SK-N-SH treated with all-trans-retinoic acid at 6 μM for 48 hours (cell line): ENCODE measurements at regions not wholly inside any gene's neighbourhood (a gene's known extent, or its start where the extent isn't known, plus 50 kb on each side); places are given as distances from the start of the nearest gene placed in this dataset.

Experiments used
- ATAC-seq: fragments of 200-7000 bp; cut with Tn5 transposase; 3 replicates; pipeline ENCODE4 v1.9.1; 2020; ENCODE audit warnings: mild to moderate bottlenecking, moderate library complexity
- ARNTL ChIP-seq: fragments of 450-650 bp; formaldehyde crosslinking; IDR thresholded peaks from 2 replicates; pipeline ENCODE4 v1.5.0; 2020; ENCODE audit warnings: low read depth, mild to moderate bottlenecking, moderate library complexity, borderline replicate concordance
- BACH2 ChIP-seq: fragments of 250-450 bp; sonication (Bioruptor Pico); IDR thresholded peaks from 2 replicates; pipeline ENCODE4 v1.9.0; 2021; ENCODE audit warnings: mild to moderate bottlenecking, borderline replicate concordance
- CREB5 ChIP-seq: fragments of 250-450 bp; sonication (Bioruptor Pico); IDR thresholded peaks from 2 replicates; pipeline ENCODE4 v1.5.1; 2020; ENCODE audit warnings: low read depth, mild to moderate bottlenecking, moderate library complexity
- CSDC2 ChIP-seq: fragments of 250-450 bp; sonication (Bioruptor Pico); IDR thresholded peaks from 2 replicates; pipeline ENCODE4 v1.5.0; 2020; ENCODE audit warnings: mild to moderate bottlenecking, moderate library complexity
- ESRRG ChIP-seq: fragments of 250-450 bp; sonication (Bioruptor Pico); IDR thresholded peaks from 2 replicates; pipeline ENCODE4 v1.6.1; 2021; ENCODE audit warnings: mild to moderate bottlenecking
- GLIS3 ChIP-seq: fragments of 250-450 bp; sonication (Bioruptor Pico); IDR thresholded peaks from 2 replicates; pipeline ENCODE4 v1.5.0; 2020; ENCODE audit warnings: mild to moderate bottlenecking, moderate library complexity
- ISL1 ChIP-seq: fragments of 250-450 bp; sonication (Bioruptor Pico); IDR thresholded peaks from 2 replicates; pipeline ENCODE4 v2.1.2; 2022; ENCODE audit warnings: mild to moderate bottlenecking, moderate library complexity
- OSR1 ChIP-seq: fragments of 250-450 bp; sonication (Bioruptor Pico); IDR thresholded peaks from 2 replicates; pipeline ENCODE4 v1.8.0; 2022; ENCODE audit warnings: moderate library complexity, mild to moderate bottlenecking, inconsistent platforms
- POU6F1 ChIP-seq: fragments of 250-450 bp; sonication (Bioruptor Pico); IDR thresholded peaks from 2 replicates; pipeline ENCODE4 v1.8.0; 2021; ENCODE audit warnings: low read depth, mild to moderate bottlenecking, moderate library complexity, borderline replicate concordance
- PPARA ChIP-seq: fragments of 250-450 bp; sonication (Bioruptor Pico); IDR thresholded peaks from 2 replicates; pipeline ENCODE4 v1.5.0; 2020; ENCODE audit warnings: mild to moderate bottlenecking, borderline replicate concordance
- RARB ChIP-seq: fragments of 250-450 bp; sonication (Bioruptor Pico); IDR thresholded peaks from 2 replicates; pipeline ENCODE4 v1.8.0; 2021; ENCODE audit warnings: mild to moderate bottlenecking, moderate library complexity
- SNAI2 ChIP-seq: fragments of 250-450 bp; sonication (Bioruptor Pico); IDR thresholded peaks from 2 replicates; pipeline ENCODE4 v1.5.0; 2020; ENCODE audit warnings: mild to moderate bottlenecking, moderate library complexity
- TOX ChIP-seq: fragments of 250-450 bp; sonication (Bioruptor Pico); IDR thresholded peaks from 2 replicates; pipeline ENCODE4 v1.8.0; 2021; ENCODE audit warnings: mild to moderate bottlenecking, moderate library complexity, borderline replicate concordance
- ZC3H10 ChIP-seq: fragments of 250-450 bp; sonication (Bioruptor Pico); IDR thresholded peaks from 2 replicates; pipeline ENCODE4 v1.5.1; 2021; ENCODE audit warnings: mild to moderate bottlenecking, moderate library complexity
- ZFP3 ChIP-seq: fragments of 250-450 bp; sonication (Bioruptor Pico); IDR thresholded peaks from 2 replicates; pipeline ENCODE4 v1.5.0; 2020; ENCODE audit warnings: mild to moderate bottlenecking, moderate library complexity
- ZFP30 ChIP-seq: fragments of 450-650 bp; formaldehyde crosslinking; IDR thresholded peaks from 2 replicates; pipeline ENCODE4 v1.5.0; 2022; ENCODE audit warnings: mild to moderate bottlenecking, moderate library complexity
- ZNF565 ChIP-seq: fragments of 450-650 bp; formaldehyde crosslinking; conservative IDR thresholded peaks from 2 replicates; pipeline ENCODE4 v1.5.0; 2020; ENCODE audit warnings: low read depth, mild to moderate bottlenecking, moderate library complexity
- ZNF70 ChIP-seq: fragments of 450-650 bp; formaldehyde crosslinking; IDR thresholded peaks from 2 replicates; pipeline ENCODE4 v1.5.0; 2020; ENCODE audit warnings: mild to moderate bottlenecking, moderate library complexity
- ZNF8 ChIP-seq: fragments of 450-650 bp; formaldehyde crosslinking; IDR thresholded peaks from 2 replicates; pipeline ENCODE4 v1.5.0; 2020; ENCODE audit warnings: mild to moderate bottlenecking, moderate library complexity
- TF ChIP-seq, protein P1 (sequence below): fragments of 250-450 bp; sonication (Bioruptor Pico); IDR thresholded peaks from 2 replicates; pipeline ENCODE4 v1.5.0; 2020; ENCODE audit warnings: mild to moderate bottlenecking, moderate library complexity
- TF ChIP-seq, protein P2 (sequence below): fragments of 250-450 bp; sonication (Bioruptor Pico); IDR thresholded peaks from 2 replicates; pipeline ENCODE4 v1.5.1; 2021; ENCODE audit warnings: mild to moderate bottlenecking, moderate library complexity
- TF ChIP-seq, protein P3 (sequence below): fragments of 250-450 bp; sonication (Bioruptor Pico); IDR thresholded peaks from 2 replicates; pipeline ENCODE4 v1.8.0; 2020; ENCODE audit warnings: mild to moderate bottlenecking, moderate library complexity, borderline replicate concordance

- TF ChIP-seq, protein P1, sequence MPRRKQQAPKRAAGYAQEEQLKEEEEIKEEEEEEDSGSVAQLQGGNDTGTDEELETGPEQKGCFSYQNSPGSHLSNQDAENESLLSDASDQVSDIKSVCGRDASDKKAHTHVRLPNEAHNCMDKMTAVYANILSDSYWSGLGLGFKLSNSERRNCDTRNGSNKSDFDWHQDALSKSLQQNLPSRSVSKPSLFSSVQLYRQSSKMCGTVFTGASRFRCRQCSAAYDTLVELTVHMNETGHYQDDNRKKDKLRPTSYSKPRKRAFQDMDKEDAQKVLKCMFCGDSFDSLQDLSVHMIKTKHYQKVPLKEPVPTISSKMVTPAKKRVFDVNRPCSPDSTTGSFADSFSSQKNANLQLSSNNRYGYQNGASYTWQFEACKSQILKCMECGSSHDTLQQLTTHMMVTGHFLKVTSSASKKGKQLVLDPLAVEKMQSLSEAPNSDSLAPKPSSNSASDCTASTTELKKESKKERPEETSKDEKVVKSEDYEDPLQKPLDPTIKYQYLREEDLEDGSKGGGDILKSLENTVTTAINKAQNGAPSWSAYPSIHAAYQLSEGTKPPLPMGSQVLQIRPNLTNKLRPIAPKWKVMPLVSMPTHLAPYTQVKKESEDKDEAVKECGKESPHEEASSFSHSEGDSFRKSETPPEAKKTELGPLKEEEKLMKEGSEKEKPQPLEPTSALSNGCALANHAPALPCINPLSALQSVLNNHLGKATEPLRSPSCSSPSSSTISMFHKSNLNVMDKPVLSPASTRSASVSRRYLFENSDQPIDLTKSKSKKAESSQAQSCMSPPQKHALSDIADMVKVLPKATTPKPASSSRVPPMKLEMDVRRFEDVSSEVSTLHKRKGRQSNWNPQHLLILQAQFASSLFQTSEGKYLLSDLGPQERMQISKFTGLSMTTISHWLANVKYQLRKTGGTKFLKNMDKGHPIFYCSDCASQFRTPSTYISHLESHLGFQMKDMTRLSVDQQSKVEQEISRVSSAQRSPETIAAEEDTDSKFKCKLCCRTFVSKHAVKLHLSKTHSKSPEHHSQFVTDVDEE (CRISPR knock-in tag) = no peak
- TF ChIP-seq ZNF70 = no peak
Measured at GRCh38 chr2:8619071-8619470, 62.8 kb upstream of the ID2 start (continued).

DNA sequence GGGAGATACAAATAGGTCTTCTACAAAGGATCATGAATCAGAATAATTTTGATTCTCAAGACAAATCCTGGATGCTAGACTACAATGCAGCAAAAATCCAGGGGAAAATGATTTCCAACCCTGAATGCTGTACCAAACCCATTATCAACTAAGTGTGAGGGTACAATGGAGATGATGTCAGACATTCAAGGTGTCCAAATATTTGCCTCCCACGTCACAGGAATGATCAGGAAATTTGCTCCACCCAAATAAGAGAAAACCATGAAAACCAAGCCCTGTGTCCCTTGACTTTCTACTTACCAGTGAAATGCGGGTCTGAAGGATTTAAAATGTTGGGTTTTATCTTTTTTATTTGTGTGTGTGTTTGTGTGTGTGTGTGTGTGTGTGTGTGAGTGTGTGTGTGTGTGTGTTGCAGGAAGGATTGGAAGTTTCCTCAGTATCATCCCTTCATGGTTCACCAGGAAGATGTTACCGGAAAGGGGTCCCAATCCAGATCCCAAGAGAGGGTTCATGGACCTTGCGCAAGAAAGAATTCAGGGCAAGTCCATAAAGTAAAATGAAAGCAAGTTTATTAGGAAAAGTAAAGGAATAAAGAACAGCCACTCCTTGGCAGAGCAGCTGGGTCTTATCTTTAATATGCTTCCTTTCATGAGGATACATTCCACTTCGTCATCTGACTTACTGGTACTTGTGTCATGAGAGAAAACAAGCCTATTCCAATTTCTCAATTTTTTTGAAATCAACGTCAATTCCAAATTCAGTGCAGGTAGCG is 61.1 kb upstream of the ID2 start:
- ATAC-seq = no peak
- no peak for TF ChIP-seq RARB (CRISPR knock-in tag)
- TF ChIP-seq ZFP3 = no peak
- no peak for TF ChIP-seq ZFP30 (CRISPR knock-in tag)
- no peak for TF ChIP-seq ZNF70
- TF ChIP-seq BACH2 (CRISPR knock-in tag) = no peak
- TF ChIP-seq ZNF8 = no peak
- no peak for TF ChIP-seq CSDC2 (CRISPR knock-in tag)
- no peak for TF ChIP-seq GLIS3 (CRISPR knock-in tag)
- no peak for TF ChIP-seq ESRRG (CRISPR knock-in tag)
- TF ChIP-seq, protein P2, sequence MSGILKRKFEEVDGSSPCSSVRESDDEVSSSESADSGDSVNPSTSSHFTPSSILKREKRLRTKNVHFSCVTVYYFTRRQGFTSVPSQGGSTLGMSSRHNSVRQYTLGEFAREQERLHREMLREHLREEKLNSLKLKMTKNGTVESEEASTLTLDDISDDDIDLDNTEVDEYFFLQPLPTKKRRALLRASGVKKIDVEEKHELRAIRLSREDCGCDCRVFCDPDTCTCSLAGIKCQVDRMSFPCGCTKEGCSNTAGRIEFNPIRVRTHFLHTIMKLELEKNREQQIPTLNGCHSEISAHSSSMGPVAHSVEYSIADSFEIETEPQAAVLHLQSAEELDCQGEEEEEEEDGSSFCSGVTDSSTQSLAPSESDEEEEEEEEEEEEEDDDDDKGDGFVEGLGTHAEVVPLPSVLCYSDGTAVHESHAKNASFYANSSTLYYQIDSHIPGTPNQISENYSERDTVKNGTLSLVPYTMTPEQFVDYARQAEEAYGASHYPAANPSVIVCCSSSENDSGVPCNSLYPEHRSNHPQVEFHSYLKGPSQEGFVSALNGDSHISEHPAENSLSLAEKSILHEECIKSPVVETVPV = no peak
- TF ChIP-seq ARNTL (CRISPR knock-in tag) = no peak
- TF ChIP-seq CREB5 = no peak
- TF ChIP-seq, protein P3, sequence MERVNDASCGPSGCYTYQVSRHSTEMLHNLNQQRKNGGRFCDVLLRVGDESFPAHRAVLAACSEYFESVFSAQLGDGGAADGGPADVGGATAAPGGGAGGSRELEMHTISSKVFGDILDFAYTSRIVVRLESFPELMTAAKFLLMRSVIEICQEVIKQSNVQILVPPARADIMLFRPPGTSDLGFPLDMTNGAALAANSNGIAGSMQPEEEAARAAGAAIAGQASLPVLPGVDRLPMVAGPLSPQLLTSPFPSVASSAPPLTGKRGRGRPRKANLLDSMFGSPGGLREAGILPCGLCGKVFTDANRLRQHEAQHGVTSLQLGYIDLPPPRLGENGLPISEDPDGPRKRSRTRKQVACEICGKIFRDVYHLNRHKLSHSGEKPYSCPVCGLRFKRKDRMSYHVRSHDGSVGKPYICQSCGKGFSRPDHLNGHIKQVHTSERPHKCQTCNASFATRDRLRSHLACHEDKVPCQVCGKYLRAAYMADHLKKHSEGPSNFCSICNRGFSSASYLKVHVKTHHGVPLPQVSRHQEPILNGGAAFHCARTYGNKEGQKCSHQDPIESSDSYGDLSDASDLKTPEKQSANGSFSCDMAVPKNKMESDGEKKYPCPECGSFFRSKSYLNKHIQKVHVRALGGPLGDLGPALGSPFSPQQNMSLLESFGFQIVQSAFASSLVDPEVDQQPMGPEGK (CRISPR knock-in tag) = no peak
- no peak for TF ChIP-seq ISL1 (CRISPR knock-in tag)
- TF ChIP-seq SNAI2 (CRISPR knock-in tag) = no peak
- no peak for TF ChIP-seq TOX (CRISPR knock-in tag)
- TF ChIP-seq ZNF565 = no peak

DNA sequence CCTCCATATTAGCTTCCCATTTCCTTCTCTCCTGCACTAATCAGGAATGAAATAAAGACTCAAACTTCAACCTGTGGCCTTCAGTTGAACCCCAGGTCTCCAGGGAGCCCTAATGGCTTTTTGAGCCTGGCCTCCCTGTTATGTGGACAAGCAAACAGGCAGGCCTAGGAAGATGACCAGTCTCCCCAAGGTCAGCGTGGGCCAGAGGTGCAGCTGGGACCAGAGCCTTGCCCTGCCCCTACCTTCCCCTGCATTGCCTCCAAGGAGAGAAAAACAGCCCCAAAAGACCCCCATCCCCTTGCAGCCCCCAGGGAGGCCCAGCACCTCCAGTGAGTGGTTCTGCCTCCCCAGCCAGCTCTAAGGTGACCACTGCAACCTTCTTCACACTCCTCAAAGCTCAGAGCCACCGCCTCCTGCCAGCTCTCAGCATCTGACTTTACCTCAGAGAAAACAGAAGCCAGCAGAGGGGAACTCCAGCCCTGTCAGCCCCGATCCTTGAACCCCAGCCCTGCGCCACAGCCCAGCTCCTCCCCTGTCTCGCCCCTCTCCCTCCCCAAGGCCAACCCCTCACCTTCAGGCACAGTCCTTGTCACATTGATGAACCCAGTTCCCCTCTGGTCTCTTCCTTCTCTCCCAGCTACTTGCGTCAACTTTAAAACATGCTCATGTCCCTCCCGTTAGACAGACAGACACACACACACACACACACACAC is 59.5 kb upstream of the ID2 start:
- TF ChIP-seq ZNF8 (no peak), ZC3H10 (no peak), ARNTL (CRISPR knock-in tag) (no peak), PPARA (CRISPR knock-in tag) (no peak), OSR1 (CRISPR knock-in tag) (no peak), POU6F1 (no peak)
- TF ChIP-seq, protein P3 (CRISPR knock-in tag) = no peak
- ATAC-seq = no peak
